HG03039 (cell line): ENCODE measurements at regions not wholly inside any gene's neighbourhood (a gene's known extent, or its start where the extent isn't known, plus 50 kb on each side); places are given as distances from the start of the nearest gene placed in this dataset.
A peak's percentile ranks its signal among the peaks of the same experiment; 100 is the strongest.

Experiments
- ATAC-seq: cut with Tn5 transposase; IDR thresholded peaks from one replicate; pipeline ENCODE4 v1.9.1; 2021; ENCODE audit warnings: mild to moderate bottlenecking, moderate library complexity; ENCODE audit not compliant: unreplicated experiment

GRCh38 chr12:92468358-92469020 lies 234.3 kb upstream of the PLEKHG7 start:
- no peak for ATAC-seq

GRCh38 chr12:92467886-92468285 lies 234.9 kb upstream of the PLEKHG7 start:
- ATAC-seq = no peak

- ATAC-seq = peak; percentile 39
These were observed 236.1 kb upstream of the PLEKHG7 start for GRCh38 chr12:92466391-92467305.

GRCh38 chr12:92465786-92466295 lies 236.9 kb upstream of the PLEKHG7 start:
- no peak for ATAC-seq

- no peak for ATAC-seq
These were observed 237.9 kb upstream of the PLEKHG7 start for GRCh38 chr12:92464911-92465310.

GRCh38 chr12:92463171-92463570 lies 239.6 kb upstream of the PLEKHG7 start:
- ATAC-seq = no peak

- no peak for ATAC-seq
These were observed 240.3 kb upstream of the PLEKHG7 start for GRCh38 chr12:92462527-92462926.

GRCh38 chr12:92462049-92462448 lies 240.7 kb upstream of the PLEKHG7 start:
- ATAC-seq = peak; percentile 46

GRCh38 chr12:92459850-92460249 lies 242.9 kb upstream of the PLEKHG7 start:
- no peak for ATAC-seq

GRCh38 chr12:92458996-92459395 lies 243.8 kb upstream of the PLEKHG7 start:
- ATAC-seq = no peak

- ATAC-seq = no peak
These were observed 245.2 kb upstream of the PLEKHG7 start for GRCh38 chr12:92457458-92458180.

- ATAC-seq = no peak
These were observed 250.0 kb upstream of the PLEKHG7 start for GRCh38 chr12:92452763-92453162.

GRCh38 chr12:92446083-92446460 lies 256.7 kb upstream of the PLEKHG7 start:
- ATAC-seq = no peak

GRCh38 chr12:92445253-92446082 lies 257.3 kb upstream of the PLEKHG7 start:
- ATAC-seq = peak; percentile 74

- ATAC-seq = peak; percentile 39
These were observed 258.0 kb upstream of the PLEKHG7 start for GRCh38 chr12:92444763-92445162.

GRCh38 chr12:92442782-92443181 lies 260.0 kb upstream of the PLEKHG7 start:
- no peak for ATAC-seq

GRCh38 chr12:92440072-92440471 lies 262.7 kb upstream of the PLEKHG7 start:
- ATAC-seq = no peak

- no peak for ATAC-seq
These were observed 263.4 kb upstream of the PLEKHG7 start for GRCh38 chr12:92439420-92439805.

- no peak for ATAC-seq
These were observed 264.0 kb upstream of the PLEKHG7 start for GRCh38 chr12:92438641-92439419.

- ATAC-seq = no peak
These were observed 265.3 kb upstream of the PLEKHG7 start for GRCh38 chr12:92437452-92437851.
